Loucy (cell line): ENCODE measurements at regions not wholly inside any gene's neighbourhood (a gene's known extent, or its start where the extent isn't known, plus 50 kb on each side); places are given as distances from the start of the nearest gene placed in this dataset.

Source experiments
- H2AFZ ChIP-seq: fragments of 200-600 bp; sonication (generic); 2 replicates; pipeline ENCODE4 v1.6.0; 2016; ENCODE audit warnings: antibody characterized with exemption, mild to moderate bottlenecking, low read length, moderate library complexity
- H3F3A ChIP-seq: fragments of 200-600 bp; 2 replicates; pipeline ENCODE4 v1.6.0; 2016; ENCODE audit warnings: antibody characterized with exemption, low read depth, mild to moderate bottlenecking
- H3K27me3 ChIP-seq: fragments of 200-600 bp; sonication (generic); 2 replicates; pipeline ENCODE4 v1.6.1; 2014; ENCODE audit warnings: low read length, mild to moderate bottlenecking; ENCODE audit not compliant: insufficient read depth, poor library complexity, severe bottlenecking
- H3K36me3 ChIP-seq: fragments of 200-600 bp; sonication (generic); 2 replicates; pipeline ENCODE4 v1.6.1; 2016; ENCODE audit warnings: low read length; ENCODE audit not compliant: insufficient read depth
- H3K4me1 ChIP-seq: fragments of 200-600 bp; sonication (generic); 2 replicates; pipeline ENCODE4 v1.5.1; 2014; ENCODE audit warnings: low read length, mild to moderate bottlenecking; ENCODE audit not compliant: insufficient read depth, poor library complexity, severe bottlenecking
- H3K4me2 ChIP-seq: fragments of 200-600 bp; sonication (generic); 2 replicates; pipeline ENCODE4 v1.6.0; 2014; ENCODE audit warnings: antibody characterized with exemption, low read length, low read depth, mild to moderate bottlenecking; ENCODE audit not compliant: poor library complexity, severe bottlenecking
- H3K4me3 ChIP-seq: fragments of 200-600 bp; sonication (generic); 2 replicates; pipeline ENCODE4 v1.5.1; 2014; ENCODE audit warnings: low read length, mild to moderate bottlenecking, mixed read lengths; ENCODE audit not compliant: poor library complexity, severe bottlenecking
- H3K79me2 ChIP-seq: fragments of 200-600 bp; sonication (generic); 2 replicates; pipeline ENCODE4 v1.6.1; 2014; ENCODE audit warnings: low read length; ENCODE audit not compliant: insufficient read depth
- H3K9ac ChIP-seq: fragments of 200-600 bp; sonication (generic); 2 replicates; pipeline ENCODE4 v1.6.0; 2014; ENCODE audit warnings: mild to moderate bottlenecking, low read depth, low read length, moderate library complexity; ENCODE audit not compliant: poor library complexity, severe bottlenecking
- H3K9me2 ChIP-seq: fragments of 200-600 bp; sonication (generic); replicated peaks from 2 replicates; pipeline ENCODE4 v1.6.1; 2016; ENCODE audit warnings: low read depth, low read length, mixed read lengths
- H3K9me3 ChIP-seq: fragments of 200-600 bp; sonication (generic); 2 replicates; pipeline ENCODE4 v1.6.1; 2014; ENCODE audit warnings: mild to moderate bottlenecking, antibody characterized with exemption, low read length, low read depth; ENCODE audit not compliant: insufficient read depth
- H4K20me1 ChIP-seq: fragments of 200-600 bp; sonication (generic); 2 replicates; pipeline ENCODE4 v1.6.0; 2014; ENCODE audit warnings: antibody characterized with exemption, low read length, mild to moderate bottlenecking; ENCODE audit not compliant: insufficient read depth, poor library complexity, severe bottlenecking
- EZH2phosphoT487 ChIP-seq: fragments of 200-600 bp; IDR thresholded peaks from 2 replicates; pipeline ENCODE4 v1.6.1; 2018; ENCODE audit warnings: antibody characterized with exemption, mild to moderate bottlenecking, moderate library complexity, borderline replicate concordance
- TF ChIP-seq, protein P1 (sequence below): fragments of 200-600 bp; sonication (generic); conservative IDR thresholded peaks from 2 replicates; pipeline ENCODE4 v1.5.1; 2014; ENCODE audit warnings: mild to moderate bottlenecking, antibody characterized with exemption, low read length

GRCh38 chr3:148319161-148319915 is 378.4 kb upstream of the AGTR1 start:
- H4K20me1 ChIP-seq = no peaks in the 10 kb centered on the region

DNA sequence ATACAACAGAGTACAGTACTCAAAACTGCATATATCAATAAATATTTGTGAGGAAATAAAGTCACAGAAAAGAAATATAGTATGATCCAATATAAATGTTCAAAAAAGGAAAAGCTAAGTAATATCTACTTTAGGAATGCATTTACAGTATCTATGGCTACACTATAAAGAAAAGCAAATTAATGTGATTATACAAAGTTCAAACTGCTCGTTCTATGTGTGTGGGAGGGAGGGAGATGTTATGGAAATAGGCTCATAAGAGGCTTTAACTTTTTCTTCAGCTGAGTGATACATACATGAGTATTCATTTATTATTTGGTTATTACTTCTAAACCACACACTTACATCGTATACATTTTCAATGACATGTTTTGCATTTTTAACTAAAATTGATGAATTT is 377.7 kb upstream of the AGTR1 start:
- H3K9ac ChIP-seq = no peak overlapping the region
- H3K9me2 ChIP-seq = no peaks in the 10 kb centered on the region
- H3K4me2 ChIP-seq = no peak overlapping the region
- no peaks in the 10 kb centered on the region for H4K20me1 ChIP-seq
- H3K36me3 ChIP-seq = no peaks in the 10 kb centered on the region
- no peaks in the 10 kb centered on the region for H3K27me3 ChIP-seq
- H3F3A ChIP-seq = no peaks in the 10 kb centered on the region
- no peak overlapping the region for H2AFZ ChIP-seq
- TF ChIP-seq, protein P1, sequence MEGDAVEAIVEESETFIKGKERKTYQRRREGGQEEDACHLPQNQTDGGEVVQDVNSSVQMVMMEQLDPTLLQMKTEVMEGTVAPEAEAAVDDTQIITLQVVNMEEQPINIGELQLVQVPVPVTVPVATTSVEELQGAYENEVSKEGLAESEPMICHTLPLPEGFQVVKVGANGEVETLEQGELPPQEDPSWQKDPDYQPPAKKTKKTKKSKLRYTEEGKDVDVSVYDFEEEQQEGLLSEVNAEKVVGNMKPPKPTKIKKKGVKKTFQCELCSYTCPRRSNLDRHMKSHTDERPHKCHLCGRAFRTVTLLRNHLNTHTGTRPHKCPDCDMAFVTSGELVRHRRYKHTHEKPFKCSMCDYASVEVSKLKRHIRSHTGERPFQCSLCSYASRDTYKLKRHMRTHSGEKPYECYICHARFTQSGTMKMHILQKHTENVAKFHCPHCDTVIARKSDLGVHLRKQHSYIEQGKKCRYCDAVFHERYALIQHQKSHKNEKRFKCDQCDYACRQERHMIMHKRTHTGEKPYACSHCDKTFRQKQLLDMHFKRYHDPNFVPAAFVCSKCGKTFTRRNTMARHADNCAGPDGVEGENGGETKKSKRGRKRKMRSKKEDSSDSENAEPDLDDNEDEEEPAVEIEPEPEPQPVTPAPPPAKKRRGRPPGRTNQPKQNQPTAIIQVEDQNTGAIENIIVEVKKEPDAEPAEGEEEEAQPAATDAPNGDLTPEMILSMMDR = no peak
- no peak for TF ChIP-seq EZH2phosphoT487
- no peaks in the 10 kb centered on the region for H3K4me1 ChIP-seq
- H3K4me3 ChIP-seq = no peak overlapping the region
- no peaks in the 10 kb centered on the region for H3K79me2 ChIP-seq
- no peaks in the 10 kb centered on the region for H3K9me3 ChIP-seq

More at GRCh38 chr3:148319161-148319915, 378.4 kb upstream of the AGTR1 start:
- H3K79me2 ChIP-seq = no peaks in the 10 kb centered on the region
- H3K9ac ChIP-seq = no peak overlapping the region
- no peaks in the 10 kb centered on the region for H3K36me3 ChIP-seq
- no peak for TF ChIP-seq EZH2phosphoT487
- TF ChIP-seq, protein P1 = no peak
- H3F3A ChIP-seq = no peaks in the 10 kb centered on the region
- H3K9me2 ChIP-seq = no peaks in the 10 kb centered on the region
- H3K4me2 ChIP-seq = no peak overlapping the region
- no peaks in the 10 kb centered on the region for H3K4me1 ChIP-seq
- no peak overlapping the region for H2AFZ ChIP-seq
- H3K9me3 ChIP-seq = no peaks in the 10 kb centered on the region
- no peak overlapping the region for H3K4me3 ChIP-seq
- no peaks in the 10 kb centered on the region for H3K27me3 ChIP-seq

DNA sequence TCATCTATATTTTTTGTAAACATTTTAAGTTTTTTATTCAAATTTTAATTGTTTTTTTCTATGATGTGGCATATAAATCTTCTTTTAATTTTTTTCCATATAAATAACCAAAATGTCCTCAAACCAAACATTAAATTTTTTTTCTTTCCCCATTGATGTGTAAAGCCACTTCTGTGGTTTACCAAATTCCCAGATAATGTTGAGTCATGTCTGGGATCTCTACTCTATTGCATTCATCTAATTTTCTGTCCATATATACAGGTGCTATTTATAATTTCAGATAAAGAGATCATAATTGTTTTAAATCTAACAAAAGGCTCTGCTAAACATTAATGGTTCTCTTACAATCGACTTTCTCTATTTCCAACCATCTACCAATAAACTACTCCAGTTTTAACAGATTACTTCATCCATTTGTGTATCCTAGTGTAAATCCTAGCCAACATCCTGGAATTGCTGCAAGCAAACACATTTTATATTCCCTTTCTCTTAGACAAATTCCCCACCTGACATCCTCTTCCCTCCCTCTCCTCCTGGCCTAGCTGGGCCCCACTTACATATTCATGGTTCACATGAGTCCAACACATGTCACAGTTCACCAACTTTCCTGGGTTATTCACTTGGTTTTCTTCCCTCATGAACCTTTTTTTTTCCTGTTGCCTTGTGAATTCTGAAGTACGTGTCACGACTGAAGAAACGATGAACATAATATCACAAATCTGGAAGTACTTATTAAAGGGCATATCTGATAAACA is 368.0 kb upstream of the AGTR1 start:
- Histone ChIP-seq H3K4me1 (no peaks in the 10 kb centered on the region), H3K4me2 (no peak overlapping the region), H3K9me2 (no peaks in the 10 kb centered on the region), H3K4me3 (no peak overlapping the region), H4K20me1 (no peaks in the 10 kb centered on the region), H3K9ac (no peak overlapping the region), H3K79me2 (no peaks in the 10 kb centered on the region), H3K9me3 (no peaks in the 10 kb centered on the region), H2AFZ (no peak overlapping the region), H3K36me3 (no peaks in the 10 kb centered on the region), H3K27me3 (no peaks in the 10 kb centered on the region), H3F3A (no peaks in the 10 kb centered on the region)
- TF ChIP-seq, protein P1 = no peak
